OCI-LY7 (cell line): ENCODE measurements at regions not wholly inside any gene's neighbourhood (a gene's known extent, or its start where the extent isn't known, plus 50 kb on each side); places are given as distances from the start of the nearest gene placed in this dataset.

Experiments
- BruUV-seq: library from RNA; stranded (reverse); fragments of 400-500 nt; replicated peaks from 2 replicates; lab custom pipeline; 2021; lab: Mats Ljungman, UMichigan
- CTCF ChIA-PET: fragments of 300-600 bp; sonication (Branson Sonifier 250); formaldehyde crosslinking; loops from one replicate; lab custom pipeline; 2022; ENCODE audit warnings: antibody characterized with exemption; ENCODE audit not compliant: unreplicated experiment; lab: Charles Lee
- POLR2A ChIA-PET: fragments of 300-600 bp; sonication (Branson Sonifier 250); formaldehyde crosslinking; loops from one replicate; lab custom pipeline; 2022; ENCODE audit warnings: antibody characterized with exemption; lab: Charles Lee
- DNase-seq: peaks from one replicate; pipeline ENCODE4 v3.0.0-alpha.2; 2015; ENCODE audit warnings: low spot score
- H2AFZ ChIP-seq: fragments of 200-600 bp; sonication (generic), shearing (Covaris generic); 2 replicates; pipeline ENCODE4 v1.6.1; 2014; ENCODE audit warnings: mild to moderate bottlenecking, antibody characterized with exemption, low read length, moderate library complexity
- H3K27ac ChIP-seq: fragments of 200-600 bp; sonication (generic); 2 replicates; pipeline ENCODE4 v1.5.1; 2014; ENCODE audit warnings: mixed run types, low read depth, mild to moderate bottlenecking, moderate library complexity, low read length, inconsistent platforms; ENCODE audit not compliant: poor library complexity, severe bottlenecking
- H3K36me3 ChIP-seq: fragments of 200-600 bp; sonication (generic); 2 replicates; pipeline ENCODE4 v1.6.1; 2014; ENCODE audit warnings: mild to moderate bottlenecking, antibody characterized with exemption, low read length, moderate library complexity, mixed read lengths; ENCODE audit not compliant: insufficient read depth
- H3K4me1 ChIP-seq: fragments of 200-600 bp; sonication (generic); 2 replicates; pipeline ENCODE4 v1.5.1; 2014; ENCODE audit warnings: mild to moderate bottlenecking, low read length; ENCODE audit not compliant: insufficient read depth, poor library complexity, severe bottlenecking
- H3K4me2 ChIP-seq: fragments of 200-600 bp; sonication (generic); 2 replicates; pipeline ENCODE4 v1.6.1; 2014; ENCODE audit warnings: mild to moderate bottlenecking, low read length
- H3K4me3 ChIP-seq: fragments of 200-600 bp; sonication (generic); 2 replicates; pipeline ENCODE4 v1.5.1; 2014; ENCODE audit warnings: mild to moderate bottlenecking, low read depth, low read length; ENCODE audit not compliant: poor library complexity, severe bottlenecking
- H3K79me2 ChIP-seq: fragments of 200-600 bp; sonication (generic); 2 replicates; pipeline ENCODE4 v1.6.1; 2016; ENCODE audit warnings: low read depth, mild to moderate bottlenecking, low read length, moderate library complexity, mixed read lengths; ENCODE audit not compliant: insufficient read depth
- H3K9me2 ChIP-seq: fragments of 200-600 bp; sonication (generic); 2 replicates; pipeline ENCODE4 v1.6.1; 2016; ENCODE audit warnings: mild to moderate bottlenecking, low read length, mixed read lengths; ENCODE audit not compliant: insufficient read depth
- H3K9me3 ChIP-seq: fragments of 200-600 bp; sonication (generic); 2 replicates; pipeline ENCODE4 v1.6.1; 2014; ENCODE audit warnings: mild to moderate bottlenecking, mixed run types, low read length, mixed read lengths
- H4K20me1 ChIP-seq: fragments of 200-600 bp; sonication (generic); 2 replicates; pipeline ENCODE4 v1.6.1; 2014; ENCODE audit warnings: mild to moderate bottlenecking, antibody characterized with exemption, low read length, moderate library complexity, mixed read lengths; ENCODE audit not compliant: insufficient read depth
- EZH2phosphoT487 ChIP-seq: fragments of 200-600 bp; sonication (generic); IDR thresholded peaks from 2 replicates; pipeline ENCODE4 v1.6.1; 2018; ENCODE audit warnings: low read depth, borderline replicate concordance, mild to moderate bottlenecking, mixed run types, antibody characterized with exemption, low read length, moderate library complexity, mixed read lengths
- intact Hi-C: fragments of 100-400 bp; cut with micrococcal nuclease; formaldehyde crosslinking; loops from one replicate; pipeline ENCODE4 v1.10.0; 2022; ENCODE audit not compliant: unreplicated experiment
- TF ChIP-seq, protein P1 (sequence below): fragments of 200-600 bp; sonication (generic); conservative IDR thresholded peaks from 2 replicates; pipeline ENCODE4 v1.5.1; 2014; ENCODE audit warnings: mild to moderate bottlenecking, antibody characterized with exemption, low read length, moderate library complexity, mixed read lengths

DNA sequence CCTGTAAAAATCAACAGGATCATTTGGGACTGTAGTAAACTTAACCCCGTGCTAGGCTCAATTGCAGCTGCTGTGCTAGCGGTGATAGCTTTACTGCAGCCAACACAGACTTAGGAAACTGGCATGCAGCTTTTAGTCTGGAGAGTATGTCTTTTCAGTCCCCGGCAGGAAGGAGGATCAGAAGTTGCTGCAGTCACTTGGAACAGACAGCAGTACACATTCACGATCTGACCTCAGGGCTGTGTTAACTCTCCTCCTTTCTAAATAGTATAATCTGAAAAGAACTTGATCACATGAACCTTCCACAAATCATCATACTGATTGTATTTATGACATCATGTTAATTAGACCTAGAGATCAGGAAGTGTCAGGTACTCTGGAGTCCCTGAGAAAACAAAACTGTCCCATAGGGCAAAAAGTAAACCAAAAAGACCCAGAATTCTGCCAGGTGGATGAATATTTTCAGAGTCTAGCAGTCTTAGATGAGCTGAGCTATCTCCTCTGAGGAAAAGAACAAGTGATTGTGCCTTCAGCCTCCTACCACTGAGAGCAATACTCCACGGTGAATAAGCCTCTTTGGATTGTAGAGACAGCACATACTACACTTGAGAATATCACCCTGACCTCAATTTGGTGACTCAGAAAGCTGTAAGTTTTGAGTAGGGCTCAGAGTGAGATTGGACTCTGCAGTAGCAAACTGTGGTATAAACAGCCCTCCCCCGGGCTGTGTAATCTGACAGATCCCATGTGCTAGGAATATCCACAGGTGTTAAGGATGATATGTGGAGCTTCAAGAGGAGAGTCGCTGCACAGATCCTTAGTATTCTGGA is 181.0 kb upstream of the GPR12 start:
- DNase-seq: no peak
- Histone ChIP-seq H3K4me2 (no peak overlapping the region), H3K4me3 (no peak overlapping the region), H3K36me3 (no peaks in the 10 kb centered on the region), H3K79me2 (no peaks in the 10 kb centered on the region), H3K9me2 (no peaks in the 10 kb centered on the region), H3K27ac (no peak overlapping the region), H2AFZ (no peak overlapping the region), H3K9me3 (no peaks in the 10 kb centered on the region), H3K4me1 (no peaks in the 10 kb centered on the region), H4K20me1 (no peaks in the 10 kb centered on the region)
- TF ChIP-seq EZH2phosphoT487: no peak
- TF ChIP-seq, protein P1, sequence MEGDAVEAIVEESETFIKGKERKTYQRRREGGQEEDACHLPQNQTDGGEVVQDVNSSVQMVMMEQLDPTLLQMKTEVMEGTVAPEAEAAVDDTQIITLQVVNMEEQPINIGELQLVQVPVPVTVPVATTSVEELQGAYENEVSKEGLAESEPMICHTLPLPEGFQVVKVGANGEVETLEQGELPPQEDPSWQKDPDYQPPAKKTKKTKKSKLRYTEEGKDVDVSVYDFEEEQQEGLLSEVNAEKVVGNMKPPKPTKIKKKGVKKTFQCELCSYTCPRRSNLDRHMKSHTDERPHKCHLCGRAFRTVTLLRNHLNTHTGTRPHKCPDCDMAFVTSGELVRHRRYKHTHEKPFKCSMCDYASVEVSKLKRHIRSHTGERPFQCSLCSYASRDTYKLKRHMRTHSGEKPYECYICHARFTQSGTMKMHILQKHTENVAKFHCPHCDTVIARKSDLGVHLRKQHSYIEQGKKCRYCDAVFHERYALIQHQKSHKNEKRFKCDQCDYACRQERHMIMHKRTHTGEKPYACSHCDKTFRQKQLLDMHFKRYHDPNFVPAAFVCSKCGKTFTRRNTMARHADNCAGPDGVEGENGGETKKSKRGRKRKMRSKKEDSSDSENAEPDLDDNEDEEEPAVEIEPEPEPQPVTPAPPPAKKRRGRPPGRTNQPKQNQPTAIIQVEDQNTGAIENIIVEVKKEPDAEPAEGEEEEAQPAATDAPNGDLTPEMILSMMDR: no peak
- ChIA-PET POLR2A (no interaction called here), CTCF (no interaction called here)
- BruUV-seq: no TSS peak
- intact Hi-C loops: loop anchor here (10.0 kb wide), 1 partner anchor 883 kb away; no protein-coding TSS in a partner anchor

DNA sequence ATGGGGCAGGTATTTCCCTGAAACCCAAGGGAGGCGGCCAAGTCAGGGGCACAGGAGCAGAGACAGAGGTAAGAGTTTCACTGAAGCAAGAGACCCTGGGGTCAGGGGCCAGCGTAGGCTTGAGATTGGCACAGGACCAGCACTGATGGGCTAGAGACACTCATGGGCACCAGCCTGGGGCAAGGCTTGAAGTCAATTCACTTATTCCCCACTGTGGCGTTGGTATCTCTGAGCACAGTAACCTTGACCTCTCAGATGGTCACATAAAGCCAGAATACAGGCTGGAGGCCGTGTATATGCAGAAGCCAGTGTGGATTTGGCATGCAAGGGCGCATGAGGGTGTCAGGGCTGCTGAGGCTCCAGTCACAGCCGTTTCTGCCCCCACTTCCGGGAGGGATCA is 173.5 kb upstream of the GPR12 start:
- Histone ChIP-seq H3K4me2 (no peak overlapping the region), H3K27ac (no peak overlapping the region), H4K20me1 (no peaks in the 10 kb centered on the region), H3K4me3 (no peak overlapping the region), H3K9me3 (no peaks in the 10 kb centered on the region), H2AFZ (no peak overlapping the region), H3K4me1 (peaks cover 5% of the 10 kb centered on the region), H3K9me2 (no peaks in the 10 kb centered on the region), H3K79me2 (no peaks in the 10 kb centered on the region), H3K36me3 (no peaks in the 10 kb centered on the region)
- POLR2A ChIA-PET: no interaction called here
- no peak for DNase-seq
- intact Hi-C loops: loop anchor here (10.0 kb wide), 1 partner anchor 449 kb away; no protein-coding TSS in a partner anchor
- TF ChIP-seq EZH2phosphoT487: no peak
- TF ChIP-seq, protein P1: no peak
- CTCF ChIA-PET: no interaction called here
- no TSS peak for BruUV-seq

DNA sequence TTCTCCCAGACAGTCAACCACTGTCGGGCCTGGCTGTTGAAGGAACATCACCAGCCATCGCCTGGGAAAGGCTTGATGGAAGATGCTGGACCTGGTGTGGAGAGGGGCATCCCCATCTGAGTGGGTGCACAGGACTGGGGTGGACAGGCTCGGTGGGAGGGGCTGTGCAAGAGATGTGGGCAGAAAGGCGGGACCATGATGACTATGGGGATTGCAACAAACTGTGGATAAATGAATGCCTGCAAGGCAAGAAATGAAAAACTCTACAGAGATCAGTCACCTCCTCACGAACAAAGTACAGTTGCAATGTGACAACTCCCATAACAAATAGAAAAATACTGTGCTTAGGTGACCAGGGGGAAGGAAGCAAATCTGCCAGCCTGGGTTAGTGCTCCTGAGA is 171.9 kb upstream of the GPR12 start:
- Histone ChIP-seq H3K4me1 (peaks cover 5% of the 10 kb centered on the region), H3K27ac (no peak overlapping the region), H3K36me3 (no peaks in the 10 kb centered on the region), H3K4me2 (no peak overlapping the region), H3K9me3 (no peaks in the 10 kb centered on the region), H3K4me3 (no peak overlapping the region), H3K79me2 (no peaks in the 10 kb centered on the region), H3K9me2 (no peaks in the 10 kb centered on the region), H2AFZ (no peak overlapping the region), H4K20me1 (no peaks in the 10 kb centered on the region)
- TF ChIP-seq, protein P1: no peak
- no peak for TF ChIP-seq EZH2phosphoT487
- intact Hi-C loops: loop anchor here (10.0 kb wide), 1 partner anchor 448 kb away; no protein-coding TSS in a partner anchor
- ChIA-PET CTCF (no interaction called here), POLR2A (no interaction called here)
- no TSS peak for BruUV-seq
- DNase-seq: no peak
